ENCODE measurements at regions not wholly inside any gene's neighbourhood (a gene's known extent, or its start where the extent isn't known, plus 50 kb on each side); places are given as distances from the start of the nearest gene placed in this dataset.

DNA sequence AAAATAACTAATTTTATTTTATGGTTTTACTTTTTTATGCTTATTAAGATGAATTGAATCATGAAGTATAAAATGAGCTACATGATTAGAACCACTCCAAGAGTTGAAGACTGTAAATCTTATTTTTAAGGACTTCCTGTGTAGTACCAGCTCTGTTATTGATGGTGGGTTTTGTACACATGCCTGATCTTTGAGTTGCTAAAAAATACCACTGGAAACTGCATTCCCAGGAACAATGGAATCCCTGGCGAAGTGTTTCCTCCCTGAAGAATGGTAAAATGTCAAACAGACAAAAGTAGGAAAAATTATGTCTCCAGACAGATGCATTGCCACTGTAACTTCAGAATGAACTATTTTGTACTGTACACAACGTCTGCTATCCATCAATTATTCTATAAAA is 935.4 kb upstream of the TENM3 start:
- DNase-seq (ENCODE audit: extremely low read depth, low read depth) = no peak
- TF ChIP-seq, protein P1, sequence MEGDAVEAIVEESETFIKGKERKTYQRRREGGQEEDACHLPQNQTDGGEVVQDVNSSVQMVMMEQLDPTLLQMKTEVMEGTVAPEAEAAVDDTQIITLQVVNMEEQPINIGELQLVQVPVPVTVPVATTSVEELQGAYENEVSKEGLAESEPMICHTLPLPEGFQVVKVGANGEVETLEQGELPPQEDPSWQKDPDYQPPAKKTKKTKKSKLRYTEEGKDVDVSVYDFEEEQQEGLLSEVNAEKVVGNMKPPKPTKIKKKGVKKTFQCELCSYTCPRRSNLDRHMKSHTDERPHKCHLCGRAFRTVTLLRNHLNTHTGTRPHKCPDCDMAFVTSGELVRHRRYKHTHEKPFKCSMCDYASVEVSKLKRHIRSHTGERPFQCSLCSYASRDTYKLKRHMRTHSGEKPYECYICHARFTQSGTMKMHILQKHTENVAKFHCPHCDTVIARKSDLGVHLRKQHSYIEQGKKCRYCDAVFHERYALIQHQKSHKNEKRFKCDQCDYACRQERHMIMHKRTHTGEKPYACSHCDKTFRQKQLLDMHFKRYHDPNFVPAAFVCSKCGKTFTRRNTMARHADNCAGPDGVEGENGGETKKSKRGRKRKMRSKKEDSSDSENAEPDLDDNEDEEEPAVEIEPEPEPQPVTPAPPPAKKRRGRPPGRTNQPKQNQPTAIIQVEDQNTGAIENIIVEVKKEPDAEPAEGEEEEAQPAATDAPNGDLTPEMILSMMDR (IDR thresholded peaks at IDR 0.05; ENCODE audit: low read depth, low read length, missing control alignments) = no peak
- no peak overlapping the region for H3K4me3 ChIP-seq (replicated peaks; ENCODE audit: low read depth, low read length)

DNA sequence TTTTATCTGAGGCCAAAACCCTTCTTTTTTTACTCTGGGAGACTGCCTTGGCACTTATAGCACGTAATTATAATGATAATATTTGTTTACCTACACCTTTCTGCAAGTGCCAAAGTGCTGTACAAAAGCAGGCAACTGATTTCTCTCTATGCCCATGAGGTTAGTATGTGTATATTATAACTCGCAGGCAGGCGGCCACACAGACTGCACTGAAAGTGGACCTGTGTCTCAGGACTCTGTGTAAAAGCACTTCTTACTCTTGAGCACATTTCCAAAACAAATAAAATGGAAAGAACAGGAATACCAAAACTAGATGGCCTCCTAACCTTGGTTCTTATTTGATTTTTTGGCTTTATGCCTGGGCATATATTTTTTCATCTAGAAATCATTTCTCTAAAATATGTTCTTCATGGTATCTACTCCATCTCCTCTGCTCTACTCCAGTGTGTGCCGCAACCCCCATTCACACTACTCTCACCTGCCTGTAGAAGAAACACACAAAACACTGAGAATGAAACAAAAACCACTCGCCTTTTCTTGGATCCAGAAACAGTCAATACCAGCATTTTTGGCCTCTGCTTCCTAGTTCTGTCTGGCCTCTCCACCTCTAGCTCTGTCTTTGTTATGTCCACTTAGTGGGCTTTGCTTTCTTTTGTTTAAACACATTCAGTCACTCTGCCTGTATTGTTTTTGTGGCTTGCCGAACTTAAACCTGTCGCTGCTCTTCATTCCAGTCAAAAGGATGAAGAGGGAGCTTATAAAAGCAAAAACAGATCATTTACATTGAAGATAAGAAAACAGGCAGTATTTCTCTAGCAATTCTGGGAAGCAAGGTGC is 934.5 kb upstream of the TENM3 start:
- no peak overlapping the region for H3K4me3 ChIP-seq (replicated peaks; ENCODE audit: low read depth, low read length)
- DNase-seq (ENCODE audit: extremely low read depth, low read depth) = no peak
- TF ChIP-seq, protein P1 (IDR thresholded peaks at IDR 0.05; ENCODE audit: low read depth, low read length, missing control alignments) = no peak

DNA sequence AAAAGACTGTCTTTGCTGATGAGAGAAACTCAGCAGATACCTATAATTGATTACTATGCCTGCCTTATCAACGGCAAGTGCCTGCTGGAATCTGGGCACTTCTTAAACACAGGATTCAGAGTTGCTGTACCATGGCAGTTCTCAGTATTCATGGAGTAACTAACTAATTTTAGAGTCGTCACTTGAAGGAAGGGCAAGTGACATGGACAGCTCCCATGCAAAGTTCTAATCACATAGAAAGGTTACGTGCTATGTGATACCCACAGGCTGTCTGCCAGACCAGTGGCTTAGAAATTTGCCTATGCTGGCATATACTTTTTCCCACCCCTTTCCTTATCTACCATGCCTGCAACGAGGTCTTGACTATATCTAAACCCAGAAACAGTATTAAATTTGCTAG is 931.1 kb upstream of the TENM3 start:
- H3K4me3 ChIP-seq (replicated peaks; ENCODE audit: low read depth, low read length) = no peak overlapping the region
- TF ChIP-seq, protein P1 (IDR thresholded peaks at IDR 0.05; ENCODE audit: low read depth, low read length, missing control alignments) = no peak
- no peak for DNase-seq (ENCODE audit: extremely low read depth, low read depth)

DNA sequence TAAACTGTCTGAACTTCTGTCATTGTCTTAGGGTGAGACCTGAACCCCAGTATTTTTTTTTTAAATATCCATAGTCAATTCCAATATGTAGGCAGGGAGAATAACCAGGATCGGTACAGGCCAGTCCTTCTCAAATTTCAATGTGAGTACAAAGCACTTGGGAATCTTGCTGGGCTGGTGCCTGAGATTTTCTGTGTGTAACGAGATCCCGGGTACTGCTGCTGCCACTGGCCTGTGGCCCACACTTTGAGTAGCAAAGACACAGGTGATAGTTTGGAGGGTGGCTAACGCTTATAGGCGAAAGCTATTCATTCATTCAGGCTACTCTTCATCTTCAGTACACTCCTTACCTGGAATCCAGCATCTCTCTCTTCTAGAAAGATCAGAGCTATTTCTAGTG is 923.6 kb upstream of the TENM3 start:
- TF ChIP-seq, protein P1 (IDR thresholded peaks at IDR 0.05; ENCODE audit: low read depth, low read length, missing control alignments) = no peak
- no peak overlapping the region for H3K4me3 ChIP-seq (replicated peaks; ENCODE audit: low read depth, low read length)
- no peak for DNase-seq (ENCODE audit: extremely low read depth, low read depth)

DNA sequence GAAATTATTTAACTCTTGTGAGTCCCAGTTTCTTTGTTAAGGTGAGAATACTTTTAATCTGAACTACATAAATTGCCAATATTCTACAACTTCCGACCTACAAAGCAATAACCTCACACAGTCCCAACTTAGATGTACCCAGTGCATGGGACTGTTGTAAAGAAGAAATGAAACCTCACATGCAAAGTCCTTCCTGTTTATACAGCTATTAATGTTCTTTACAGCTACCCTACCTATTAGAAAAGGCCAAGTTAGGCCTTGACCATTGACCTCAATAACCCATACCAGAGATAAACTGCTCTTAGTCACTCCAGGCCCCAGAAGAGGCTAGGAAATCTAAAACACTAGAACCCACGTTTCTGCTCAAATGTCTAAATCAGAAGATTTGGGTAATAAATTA is 920.1 kb upstream of the TENM3 start:
- no peak overlapping the region for H3K4me3 ChIP-seq (replicated peaks; ENCODE audit: low read depth, low read length)
- no peak for DNase-seq (ENCODE audit: extremely low read depth, low read depth)
- TF ChIP-seq, protein P1 (IDR thresholded peaks at IDR 0.05; ENCODE audit: low read depth, low read length, missing control alignments) = no peak

DNA sequence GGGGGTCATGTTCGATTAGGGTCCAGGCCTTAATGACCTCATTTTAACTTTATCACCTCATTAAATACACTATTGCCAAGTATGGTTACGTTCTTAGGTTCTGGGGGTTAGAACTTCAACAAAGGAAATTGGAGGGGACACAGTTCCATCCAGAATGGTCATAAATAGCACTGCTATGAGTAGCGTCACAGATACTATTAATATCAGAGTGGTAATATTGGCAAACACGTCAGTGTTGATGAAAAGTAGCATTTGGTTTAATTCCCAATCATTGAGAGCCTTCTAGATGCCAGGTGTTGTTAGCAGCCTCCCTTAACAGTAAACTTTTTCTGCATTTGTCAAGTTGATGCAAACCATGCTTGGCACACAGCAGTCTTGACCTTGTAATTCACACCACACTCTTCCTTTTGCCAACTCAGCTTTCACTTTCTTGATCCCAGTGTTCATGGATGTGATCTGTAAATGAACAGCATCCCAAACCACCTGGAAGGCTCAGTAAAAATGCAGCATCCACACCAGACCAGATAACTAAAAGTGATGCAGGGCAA is 912.5 kb upstream of the TENM3 start:
- H3K4me3 ChIP-seq (replicated peaks; ENCODE audit: low read depth, low read length) = no peak overlapping the region
- TF ChIP-seq, protein P1 (IDR thresholded peaks at IDR 0.05; ENCODE audit: low read depth, low read length, missing control alignments) = no peak
- no peak for DNase-seq (ENCODE audit: extremely low read depth, low read depth)

All from HFF-Myc (cell line).